Testis (tissue), 2 donors: ENCODE measurements at regions not wholly inside any gene's neighbourhood (a gene's known extent, or its start where the extent isn't known, plus 50 kb on each side); places are given as distances from the start of the nearest gene placed in this dataset.
A peak's percentile ranks its signal among the peaks of the same experiment; 100 is the strongest.

Source experiments
- POLR2A ChIP-seq: fragments of 450-650 bp; IDR thresholded peaks from one replicate; pipeline ENCODE4 v1.6.1; 2017; ENCODE audit warnings: antibody characterized with exemption, mild to moderate bottlenecking, moderate library complexity
- TF ChIP-seq, protein P1 (sequence below), 3 experiments: fragments of 450-650 bp in 2 of 3; fragments of 200-600 bp in 1 of 3; sonication (generic) in 1 of 3; IDR thresholded peaks; one replicate each; pipeline ENCODE4 v1.5.1; 2016 to 2019; ENCODE audit warnings: antibody characterized with exemption in 3 of 3, mild to moderate bottlenecking in 2 of 3, moderate library complexity in 1 of 3

DNA sequence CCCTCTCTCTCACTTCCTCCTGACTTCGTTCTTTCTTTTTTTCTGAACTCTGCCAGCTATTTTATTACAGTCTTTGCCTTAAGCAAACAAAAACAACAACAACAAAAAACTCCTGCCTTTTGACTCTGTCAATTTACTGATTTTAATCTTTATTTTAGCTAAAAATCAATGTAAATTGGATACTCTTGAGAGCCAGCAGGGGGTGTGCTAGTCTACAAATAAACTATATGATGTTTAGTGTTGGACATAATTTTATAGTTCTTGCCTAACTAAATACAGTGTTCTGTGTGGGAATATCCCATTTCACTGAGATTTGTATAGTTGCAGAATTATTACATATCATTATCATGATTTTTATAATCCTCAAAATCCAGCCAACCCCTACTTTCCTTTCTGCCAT is 1199.9 kb upstream of the SPRY2 start:
- TF ChIP-seq, protein P1, sequence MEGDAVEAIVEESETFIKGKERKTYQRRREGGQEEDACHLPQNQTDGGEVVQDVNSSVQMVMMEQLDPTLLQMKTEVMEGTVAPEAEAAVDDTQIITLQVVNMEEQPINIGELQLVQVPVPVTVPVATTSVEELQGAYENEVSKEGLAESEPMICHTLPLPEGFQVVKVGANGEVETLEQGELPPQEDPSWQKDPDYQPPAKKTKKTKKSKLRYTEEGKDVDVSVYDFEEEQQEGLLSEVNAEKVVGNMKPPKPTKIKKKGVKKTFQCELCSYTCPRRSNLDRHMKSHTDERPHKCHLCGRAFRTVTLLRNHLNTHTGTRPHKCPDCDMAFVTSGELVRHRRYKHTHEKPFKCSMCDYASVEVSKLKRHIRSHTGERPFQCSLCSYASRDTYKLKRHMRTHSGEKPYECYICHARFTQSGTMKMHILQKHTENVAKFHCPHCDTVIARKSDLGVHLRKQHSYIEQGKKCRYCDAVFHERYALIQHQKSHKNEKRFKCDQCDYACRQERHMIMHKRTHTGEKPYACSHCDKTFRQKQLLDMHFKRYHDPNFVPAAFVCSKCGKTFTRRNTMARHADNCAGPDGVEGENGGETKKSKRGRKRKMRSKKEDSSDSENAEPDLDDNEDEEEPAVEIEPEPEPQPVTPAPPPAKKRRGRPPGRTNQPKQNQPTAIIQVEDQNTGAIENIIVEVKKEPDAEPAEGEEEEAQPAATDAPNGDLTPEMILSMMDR (IDR thresholded peaks at IDR 0.05): peak in 1 of 3 experiments; percentile 29
- TF ChIP-seq POLR2A: no peak
